ENCODE measurements at regions not wholly inside any gene's neighbourhood (a gene's known extent, or its start where the extent isn't known, plus 50 kb on each side); places are given as distances from the start of the nearest gene placed in this dataset.

GRCh38 chr15:79601405-79602086, 169.4 kb downstream of the MINAR1 start:
- Histone ChIP-seq H3K27ac (ENCODE audit: low read depth, low read length) (no peak overlapping the region), H3K23me2 (ENCODE audit: low read depth, low read length) (no peaks in the 10 kb centered on the region), H2AK5ac (ENCODE audit: low read depth, low read length) (no peak overlapping the region), H4K20me1 (replicated peaks in 1 of 2; ENCODE audit: control insufficient read depth in 1 of 2, insufficient read depth in 2 of 2, low read length in 2 of 2) (no peaks in the 10 kb centered on the region), H4K5ac (ENCODE audit: insufficient read length, low read depth, low read length) (no peak overlapping the region), H2BK15ac (ENCODE audit: low read length) (no peak overlapping the region), H2BK120ac (replicated peaks; ENCODE audit: low read depth, low read length) (no peak overlapping the region), H3K4me1 (replicated peaks in 1 of 4; ENCODE audit: control insufficient read depth in 3 of 4, insufficient read depth in 4 of 4, low read length in 3 of 4) (peaks cover 0 to 2% (median 0%) of the 10 kb centered on the region in 4 experiments; a peak in 1 of 7 replicates), H3K56ac (replicated peaks; ENCODE audit: insufficient read length, low read depth, low read length) (no peak overlapping the region), H3K27me3 (replicated peaks in 1 of 4; ENCODE audit: control insufficient read depth in 3 of 4, extremely low read depth in 1 of 4, insufficient read depth in 3 of 4, low read length in 3 of 4) (peaks cover 0 to 3% (median 0%) of the 10 kb centered on the region in 4 experiments; a peak in 1 of 7 replicates), H3K9ac (replicated peaks in 1 of 4; ENCODE audit: extremely low read depth in 1 of 4, low read depth in 3 of 4, low read length in 3 of 4) (no peak overlapping the region), H3K4me2 (ENCODE audit: insufficient read depth in 1 of 2, low read depth in 2 of 2, low read length in 2 of 2) (no peak overlapping the region), H3K79me2 (ENCODE audit: control insufficient read depth in 1 of 2, insufficient read depth in 2 of 2, low read length in 2 of 2) (no peaks in the 10 kb centered on the region), H2BK5ac (ENCODE audit: low read depth, low read length) (no peak overlapping the region), H2AFZ (ENCODE audit: low read length) (no peak overlapping the region), H2BK12ac (ENCODE audit: low read depth, low read length) (no peak overlapping the region), H3K4me3 (ENCODE audit: extremely low read depth in 1 of 4, insufficient read depth in 2 of 4, low read depth in 3 of 4, low read length in 4 of 4) (no peak overlapping the region), H3K23ac (ENCODE audit: insufficient read length) (no peak overlapping the region), H3K79me1 (ENCODE audit: low read depth, low read length) (no peaks in the 10 kb centered on the region), H4K91ac (replicated peaks; ENCODE audit: insufficient read length, low read length) (no peak overlapping the region), H3K9me3 (ENCODE audit: insufficient read depth in 2 of 2, low read depth in 1 of 2, low read length in 1 of 2) (no peaks in the 10 kb centered on the region), H3K36me3 (ENCODE audit: control insufficient read depth in 2 of 4, insufficient read depth in 4 of 4, low read length in 3 of 4) (no peaks in the 10 kb centered on the region), H3K4ac (replicated peaks; ENCODE audit: insufficient read length, low read depth, low read length) (no peak overlapping the region), H3K14ac (ENCODE audit: insufficient read length) (no peak overlapping the region), H2BK20ac (ENCODE audit: low read length) (no peak overlapping the region), H4K8ac (ENCODE audit: extremely low read depth, insufficient read depth, low read length) (no peak overlapping the region), H3K18ac (ENCODE audit: extremely low read depth, low read length) (no peak overlapping the region)
- 83% methylated on average over 6 of the region's 7 CpGs; no CpG with 5 or more reads in 1 of the 2 experiments for WGBS, 2 experiments (ENCODE audit: extremely low coverage in 1 of 2, insufficient coverage in 1 of 2, insufficient read length in 1 of 2, insufficient replicate concordance in 2 of 2, low coverage in 1 of 2, low lambda C conversion rate in 2 of 2, missing lambda C conversion rate in 1 of 2)
- POLR2A ChIA-PET (ENCODE audit: partially characterized antibody): no interaction called here
- DNase-seq (ENCODE audit: low read depth in 1 of 2, low spot score in 2 of 2): no peak
- no peak for FAIRE-seq
- CTCF ChIA-PET (ENCODE audit: partially characterized antibody): interaction anchor here (0.6 to 2.8 kb wide), 3 partner anchors 220 to 237 kb away, joined by 3 to 11 read pairs (median 5); no protein-coding TSS in a partner anchor
- TF ChIP-seq ATF2 (IDR thresholded peaks at IDR 0.05; ENCODE audit: low read length) (no peak), RNF2 (IDR thresholded peaks at IDR 0.05; ENCODE audit: borderline replicate concordance, low read depth, low read length, missing control alignments, poor library complexity, severe bottlenecking) (no peak), CHD2 (IDR thresholded peaks at IDR 0.05; ENCODE audit: low read length) (no peak), GABPA (IDR thresholded peaks at IDR 0.05; ENCODE audit: borderline replicate concordance, insufficient read depth, low read length) (no peak), RBBP5 (IDR thresholded peaks at IDR 0.05; ENCODE audit: borderline replicate concordance, low read depth, low read length) (no peak), SUZ12 (IDR thresholded peaks at IDR 0.05; ENCODE audit: low read length) (no peak), TEAD4 (IDR thresholded peaks at IDR 0.05; ENCODE audit: low read depth, low read length) (no peak), CHD1 (IDR thresholded peaks at IDR 0.05; ENCODE audit: low read depth, low read length) (no peak), JUN (IDR thresholded peaks at IDR 0.05; ENCODE audit: low read depth, low read length) (no peak)

Measured in H1 (cell line).